Erythroblast (primary cell): ENCODE measurements at regions not wholly inside any gene's neighbourhood (a gene's known extent, or its start where the extent isn't known, plus 50 kb on each side); places are given as distances from the start of the nearest gene placed in this dataset.

Experiments
- DNase-seq, 2 experiments: peaks; one replicate each; lab custom pipeline; 2025; lab: John Stamatoyannopoulos, UW
- GATA1 ChIP-seq: IDR thresholded peaks from 2 replicates; pipeline ENCODE4 v1.6.1; 2011; ENCODE audit warnings: low read depth, mild to moderate bottlenecking, control low read depth, low read length, moderate library complexity
- POLR2A ChIP-seq: IDR thresholded peaks from 2 replicates; pipeline ENCODE4 v1.6.1; 2011; ENCODE audit warnings: mild to moderate bottlenecking, low read length

GRCh38 chr13:78972561-78972960, 313.6 kb upstream of the OBI1 start:
- no peak for DNase-seq
- TF ChIP-seq GATA1 (no peak), POLR2A (no peak)

DNA sequence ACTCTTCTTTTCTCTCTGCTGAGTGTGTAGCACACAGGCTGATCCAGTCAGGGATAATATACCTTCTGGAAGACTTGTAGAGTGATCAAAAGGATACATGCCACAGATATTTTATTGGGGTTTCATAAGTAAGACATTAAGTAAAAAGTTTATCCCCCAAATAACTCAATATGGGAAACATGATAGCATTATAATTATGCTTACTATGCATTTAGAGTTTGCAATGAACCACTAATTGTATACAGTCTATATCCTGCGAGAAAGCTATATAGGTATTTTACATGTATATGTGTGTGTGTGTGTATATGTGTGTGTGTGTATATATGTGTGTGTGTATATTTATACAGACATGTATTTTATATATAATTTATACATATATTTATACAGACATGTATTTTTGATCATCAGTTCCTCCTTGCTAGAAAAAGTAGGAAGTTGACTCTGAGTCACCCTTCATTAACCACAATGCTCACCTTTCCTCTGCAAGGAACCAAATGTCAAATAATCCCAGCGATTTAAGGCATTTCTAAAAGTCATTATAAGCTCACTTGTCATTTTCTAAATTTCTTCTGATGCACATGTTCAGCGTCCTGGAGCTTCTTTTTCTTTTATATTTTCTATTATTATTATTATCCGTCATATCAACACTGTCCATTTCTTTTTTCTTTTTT, 312.5 kb upstream of the OBI1 start:
- TF ChIP-seq GATA1 (no peak), POLR2A (no peak)
- no peak for DNase-seq

GRCh38 chr13:78960881-78961280, 301.9 kb upstream of the OBI1 start:
- DNase-seq = no peak
- TF ChIP-seq GATA1 (no peak), POLR2A (no peak)

- no peak for TF ChIP-seq GATA1
- TF ChIP-seq POLR2A = no peak
These were observed 299.1 kb upstream of the OBI1 start for GRCh38 chr13:78958006-78958405.

DNA sequence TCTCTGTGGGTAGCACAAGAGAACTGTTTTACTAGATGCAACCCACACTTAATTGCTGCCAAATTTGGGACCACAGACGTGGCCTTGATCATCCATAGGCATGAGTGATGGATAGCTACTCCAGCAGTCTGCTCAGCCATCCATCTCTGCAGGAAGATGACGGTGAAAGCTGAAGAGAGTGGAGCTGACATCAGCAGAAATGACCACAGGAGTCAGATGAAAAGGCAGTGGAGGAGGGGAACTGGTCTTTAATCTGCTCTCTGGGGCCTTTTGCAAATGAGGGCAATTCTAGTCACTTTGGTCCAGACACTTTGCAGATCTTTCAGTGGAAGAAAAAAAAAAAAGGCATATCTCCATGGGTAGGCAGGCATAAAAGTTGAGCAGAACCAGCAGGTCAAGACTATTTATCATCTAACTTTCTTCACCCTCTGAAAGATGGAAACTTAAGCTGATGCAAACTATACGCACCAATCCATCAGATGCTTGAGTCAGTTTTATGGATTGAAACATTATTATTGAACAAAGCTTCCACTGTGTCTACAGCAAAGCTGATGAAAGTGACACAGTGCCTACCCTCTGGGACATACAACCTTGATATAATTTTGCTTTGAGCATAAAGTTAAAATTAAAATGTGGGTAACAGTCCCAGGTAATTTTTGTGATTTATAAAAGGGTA, 281.6 kb upstream of the OBI1 start:
- no peak for DNase-seq
- TF ChIP-seq POLR2A (no peak), GATA1 (no peak)

More at GRCh38 chr13:78958006-78958405, 299.1 kb upstream of the OBI1 start:
- no peak for DNase-seq

DNA sequence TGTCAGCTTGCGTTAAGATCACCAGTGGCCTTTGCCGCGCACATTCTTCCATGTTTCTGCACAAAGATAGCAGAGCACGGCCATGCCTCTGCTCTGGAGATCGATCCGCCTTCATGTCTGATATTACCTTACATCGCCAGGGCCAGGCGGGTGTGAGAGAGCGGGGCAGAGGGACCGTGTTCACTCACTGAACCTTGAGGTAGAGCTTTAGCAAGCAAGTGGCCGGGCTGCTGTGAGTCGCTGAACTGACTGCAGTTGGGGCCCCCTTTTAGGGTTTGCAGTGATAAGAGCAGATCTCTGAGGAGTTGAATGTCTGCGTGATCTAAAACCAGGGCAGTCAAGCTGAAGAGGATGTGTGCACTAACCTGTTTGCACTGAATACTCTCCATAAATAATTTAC, 275.4 kb upstream of the OBI1 start:
- no peak for TF ChIP-seq GATA1
- no peak for TF ChIP-seq POLR2A
- DNase-seq = no peak

DNA sequence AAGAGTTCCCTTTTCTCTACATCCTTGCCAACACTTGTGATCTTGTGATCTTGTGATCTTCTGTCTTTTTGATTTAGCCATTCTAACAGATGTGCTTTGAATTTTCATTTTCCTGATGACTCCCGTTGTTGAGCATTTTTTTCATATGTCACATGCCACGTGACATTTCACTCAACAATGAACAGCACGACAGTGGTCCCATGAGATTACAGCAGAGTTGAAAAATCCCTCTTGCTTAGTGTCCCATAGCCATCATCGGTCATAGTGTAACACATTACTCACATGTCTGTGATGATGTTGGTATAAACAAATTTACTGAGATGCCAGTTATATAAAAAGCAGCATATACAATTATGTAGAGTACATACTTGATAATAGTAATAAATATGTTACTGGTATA, 256.1 kb upstream of the OBI1 start:
- TF ChIP-seq POLR2A (no peak), GATA1 (no peak)

GRCh38 chr13:78913656-78914055, 254.7 kb upstream of the OBI1 start:
- TF ChIP-seq POLR2A (no peak), GATA1 (no peak)
- no peak for DNase-seq

More for the DNA sequence above, 256.1 kb upstream of the OBI1 start:
- no peak for DNase-seq

DNA sequence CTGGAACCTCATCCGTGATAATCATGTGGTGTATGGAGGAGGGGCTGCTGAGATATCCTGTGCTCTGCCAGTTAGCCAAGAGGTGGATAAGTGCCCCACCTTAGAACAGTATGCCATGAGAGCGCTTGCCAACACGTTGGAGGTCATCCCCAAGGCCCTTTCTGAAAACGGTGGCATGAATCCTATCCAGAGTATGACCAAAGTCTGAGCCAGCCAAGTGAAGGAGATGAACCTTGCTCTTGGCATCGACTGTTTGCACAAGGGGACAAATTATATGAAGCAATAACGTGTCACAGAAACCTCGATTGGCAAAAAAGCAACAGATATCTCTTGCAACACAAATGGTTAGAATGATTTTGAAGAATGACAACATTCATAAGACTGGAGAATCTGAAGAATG, 251.2 kb upstream of the OBI1 start:
- TF ChIP-seq POLR2A = no peak
- no peak for TF ChIP-seq GATA1

DNA sequence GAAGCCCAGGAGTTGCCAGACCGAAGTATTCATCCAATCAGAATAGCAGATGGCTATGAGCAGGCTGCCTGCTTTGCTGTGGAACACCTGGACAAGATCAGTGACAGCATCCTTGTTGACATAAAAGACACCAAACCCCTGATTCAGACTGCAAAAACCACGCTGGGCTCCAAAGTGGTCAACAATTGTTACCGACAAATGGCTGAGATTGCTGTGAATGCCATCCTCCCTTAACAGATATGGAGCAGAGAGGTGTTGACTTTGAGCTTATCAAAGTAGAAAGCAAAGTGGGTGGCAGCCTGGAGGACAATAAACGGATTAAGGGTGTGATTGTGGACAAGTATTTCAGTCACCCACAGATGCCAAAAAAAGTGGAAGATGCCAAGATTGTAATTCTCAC, 250.3 kb upstream of the OBI1 start:
- DNase-seq = no peak
- TF ChIP-seq POLR2A (no peak), GATA1 (no peak)

More for the DNA sequence above, 251.2 kb upstream of the OBI1 start:
- DNase-seq = no peak

DNA sequence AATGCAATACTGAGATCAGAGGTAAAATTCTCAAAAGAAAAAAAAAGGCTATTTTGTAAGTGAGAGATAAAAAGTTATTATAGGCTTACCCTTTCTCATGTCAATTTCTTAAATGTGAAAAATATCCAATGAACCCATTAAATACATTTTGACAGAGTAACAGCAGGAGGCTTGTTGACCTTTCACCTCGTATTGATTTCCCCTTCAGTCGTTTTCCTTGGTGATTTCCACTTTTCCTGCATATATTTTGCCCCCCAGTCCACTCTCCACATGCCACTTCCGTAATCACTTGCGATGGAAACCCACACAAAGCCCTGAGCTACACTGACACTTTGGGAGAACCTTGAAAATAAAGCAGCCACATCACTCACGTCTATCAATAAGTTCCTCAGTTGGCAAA, 248.1 kb upstream of the OBI1 start:
- TF ChIP-seq GATA1 (no peak), POLR2A (no peak)
- no peak for DNase-seq

DNA sequence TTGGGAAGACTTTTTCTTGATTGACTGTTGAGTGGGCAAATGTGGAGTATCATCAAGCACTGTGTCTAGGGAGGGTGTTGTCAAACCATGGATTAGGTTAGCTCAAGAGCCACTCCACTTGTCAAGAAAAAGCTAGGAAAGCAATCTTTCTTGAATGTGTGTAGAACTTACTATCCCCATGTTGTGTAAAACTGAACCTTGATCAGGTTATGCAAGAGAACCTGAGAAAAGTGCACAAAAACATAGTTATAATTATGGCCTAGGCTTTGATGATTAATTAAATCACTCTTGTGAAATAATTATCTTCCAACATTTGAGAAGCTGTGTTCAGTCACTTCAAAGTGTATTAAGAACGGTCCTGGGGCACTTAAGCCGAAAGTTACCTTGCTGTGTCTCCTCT, 238.2 kb upstream of the OBI1 start:
- no peak for DNase-seq
- no peak for TF ChIP-seq GATA1

GRCh38 chr13:78884571-78884970, 225.6 kb upstream of the OBI1 start:
- no peak for TF ChIP-seq GATA1
- DNase-seq = no peak

- no peak for DNase-seq
- no peak for TF ChIP-seq POLR2A
- TF ChIP-seq GATA1 = no peak
These were observed 222.8 kb upstream of the OBI1 start for GRCh38 chr13:78881751-78882150.

- TF ChIP-seq GATA1 (no peak), POLR2A (no peak)
- no peak for DNase-seq
These were observed 222.1 kb upstream of the OBI1 start for GRCh38 chr13:78881054-78881453.
